ENCODE measurements at regions not wholly inside any gene's neighbourhood (a gene's known extent, or its start where the extent isn't known, plus 50 kb on each side); places are given as distances from the start of the nearest gene placed in this dataset.
"Not testable (repeated sequence)": the region's sequence is repeated elsewhere in the genome, so short reads cannot be mapped to it uniquely, and the experiment has no call there.

DNA sequence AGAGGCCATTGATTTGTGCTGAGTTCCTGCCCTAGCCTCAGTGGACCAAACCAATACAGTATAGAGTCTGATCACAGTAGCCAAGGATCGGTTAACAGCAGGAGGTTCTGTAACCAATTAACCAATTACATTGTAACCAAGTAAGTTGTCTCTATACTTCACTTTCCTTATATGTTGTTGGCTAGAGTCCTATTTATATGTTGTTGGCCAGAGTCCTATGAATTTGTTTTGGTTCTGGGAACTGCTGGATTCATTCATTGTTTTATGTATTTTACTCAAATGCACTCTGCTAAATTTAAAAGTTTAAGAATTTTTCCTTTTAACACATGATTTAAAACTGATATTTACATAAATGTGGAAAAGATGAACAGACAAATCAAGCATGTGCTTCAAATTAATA, 597.4 kb upstream of the HS3ST5 start:
- intact Hi-C loops (cut with micrococcal nuclease), result no loop called here
- no peak for DNase-seq
- no peaks in the 10 kb centered on the region for H3K4me1 Mint-ChIP-seq (ENCODE audit: low read depth)
- peaks cover 4% of the 10 kb centered on the region for H3K9me3 Mint-ChIP-seq
- no peak overlapping the region for H3K4me3 Mint-ChIP-seq
- no peak for ATAC-seq
- no peaks in the 10 kb centered on the region for H3K36me3 Mint-ChIP-seq (ENCODE audit: low read depth)
- H3K27ac Mint-ChIP-seq, result no peak overlapping the region
- POLR2A ChIA-PET, result no interaction called here
- TF ChIP-seq, protein P1, sequence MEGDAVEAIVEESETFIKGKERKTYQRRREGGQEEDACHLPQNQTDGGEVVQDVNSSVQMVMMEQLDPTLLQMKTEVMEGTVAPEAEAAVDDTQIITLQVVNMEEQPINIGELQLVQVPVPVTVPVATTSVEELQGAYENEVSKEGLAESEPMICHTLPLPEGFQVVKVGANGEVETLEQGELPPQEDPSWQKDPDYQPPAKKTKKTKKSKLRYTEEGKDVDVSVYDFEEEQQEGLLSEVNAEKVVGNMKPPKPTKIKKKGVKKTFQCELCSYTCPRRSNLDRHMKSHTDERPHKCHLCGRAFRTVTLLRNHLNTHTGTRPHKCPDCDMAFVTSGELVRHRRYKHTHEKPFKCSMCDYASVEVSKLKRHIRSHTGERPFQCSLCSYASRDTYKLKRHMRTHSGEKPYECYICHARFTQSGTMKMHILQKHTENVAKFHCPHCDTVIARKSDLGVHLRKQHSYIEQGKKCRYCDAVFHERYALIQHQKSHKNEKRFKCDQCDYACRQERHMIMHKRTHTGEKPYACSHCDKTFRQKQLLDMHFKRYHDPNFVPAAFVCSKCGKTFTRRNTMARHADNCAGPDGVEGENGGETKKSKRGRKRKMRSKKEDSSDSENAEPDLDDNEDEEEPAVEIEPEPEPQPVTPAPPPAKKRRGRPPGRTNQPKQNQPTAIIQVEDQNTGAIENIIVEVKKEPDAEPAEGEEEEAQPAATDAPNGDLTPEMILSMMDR (IDR thresholded peaks at IDR 0.05), result no peak
- CTCF ChIA-PET, result no interaction called here
- no peaks in the 10 kb centered on the region for H3K27me3 Mint-ChIP-seq

DNA sequence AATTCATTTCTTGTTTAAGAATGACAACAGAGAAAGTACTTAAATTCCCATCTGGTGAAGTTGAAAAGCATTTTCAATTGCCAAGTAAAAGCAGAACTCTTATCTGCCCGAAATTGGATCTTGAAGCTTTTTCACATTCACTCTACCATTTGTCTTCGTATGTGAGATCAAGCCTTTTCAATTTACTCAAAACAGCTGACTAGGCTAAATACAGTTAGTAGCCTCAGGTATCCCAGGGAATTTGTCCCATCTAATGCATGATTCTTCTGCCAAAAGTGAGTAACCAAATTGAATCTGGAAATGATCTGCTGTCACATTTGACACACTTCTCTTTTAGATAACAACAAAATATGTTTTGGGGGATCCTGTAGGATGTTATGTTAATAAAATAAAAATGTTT, 596.8 kb upstream of the HS3ST5 start:
- H3K4me1 Mint-ChIP-seq (ENCODE audit: low read depth), result no peaks in the 10 kb centered on the region
- POLR2A ChIA-PET, result no interaction called here
- intact Hi-C loops (cut with micrococcal nuclease), result no loop called here
- ATAC-seq, result no peak
- H3K4me3 Mint-ChIP-seq, result no peak overlapping the region
- H3K9me3 Mint-ChIP-seq, result peaks cover 4% of the 10 kb centered on the region
- no peak for DNase-seq
- no peaks in the 10 kb centered on the region for H3K36me3 Mint-ChIP-seq (ENCODE audit: low read depth)
- TF ChIP-seq, protein P1 (IDR thresholded peaks at IDR 0.05), result no peak
- CTCF ChIA-PET, result no interaction called here
- no peaks in the 10 kb centered on the region for H3K27me3 Mint-ChIP-seq
- no peak overlapping the region for H3K27ac Mint-ChIP-seq

DNA sequence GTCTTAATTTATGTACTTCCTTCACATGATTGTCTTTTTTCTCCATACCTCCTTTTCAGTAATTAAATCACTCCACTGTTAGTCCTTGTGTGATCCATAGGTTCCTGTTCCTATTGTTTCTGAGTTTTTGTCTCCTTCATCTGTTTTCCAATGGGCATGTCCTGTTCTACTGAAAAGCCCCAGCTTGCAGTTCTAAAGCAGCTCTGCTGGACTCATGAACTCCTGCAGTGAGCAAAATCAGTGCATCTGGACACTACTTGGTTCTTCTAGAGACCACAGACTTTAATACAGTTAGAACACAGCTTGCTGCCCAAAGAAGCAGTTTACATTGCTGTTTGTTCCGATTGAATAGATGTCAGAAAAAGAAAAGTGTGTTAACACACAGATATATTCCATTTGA, 593.3 kb upstream of the HS3ST5 start:
- H3K27ac Mint-ChIP-seq, result no peak overlapping the region
- ChIA-PET POLR2A (no interaction called here), CTCF (no interaction called here)
- H3K4me1 Mint-ChIP-seq (ENCODE audit: low read depth), result no peaks in the 10 kb centered on the region
- no peak for DNase-seq
- TF ChIP-seq, protein P1 (IDR thresholded peaks at IDR 0.05), result no peak
- intact Hi-C loops (cut with micrococcal nuclease), result no loop called here
- no peaks in the 10 kb centered on the region for H3K27me3 Mint-ChIP-seq
- no peaks in the 10 kb centered on the region for H3K36me3 Mint-ChIP-seq (ENCODE audit: low read depth)
- ATAC-seq, result no peak
- H3K9me3 Mint-ChIP-seq, result peaks cover 4% of the 10 kb centered on the region
- H3K4me3 Mint-ChIP-seq, result no peak overlapping the region

DNA sequence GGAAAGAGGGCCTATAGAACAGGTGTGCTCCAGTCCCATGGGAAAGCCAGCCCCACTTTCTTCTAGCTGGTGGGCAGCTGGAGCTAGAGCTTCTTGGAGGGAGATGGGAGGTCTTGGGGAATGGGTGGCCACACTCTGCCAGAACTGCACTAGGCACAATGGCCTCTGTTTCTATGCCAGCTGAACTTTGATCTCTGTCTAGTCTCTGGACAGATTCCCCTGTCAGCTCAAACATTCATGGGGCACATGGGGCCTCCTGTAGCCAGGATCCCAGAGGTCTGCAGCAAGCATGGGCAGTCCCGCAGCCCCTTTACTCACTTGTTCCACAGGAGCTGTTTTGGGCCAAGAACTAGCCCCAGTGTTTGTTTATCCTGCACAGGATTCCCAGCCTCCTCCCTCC, 591.3 kb upstream of the HS3ST5 start:
- H3K4me1 Mint-ChIP-seq (ENCODE audit: low read depth), result no peaks in the 10 kb centered on the region
- ChIA-PET CTCF (interaction anchor here (0.6 kb wide), 1 partner anchor 1026 kb away, joined by 3 read pairs; no protein-coding TSS in a partner anchor), POLR2A (interaction anchor here (0.6 kb wide), 1 partner anchor 11 kb away, joined by 3 read pairs; no protein-coding TSS in a partner anchor)
- ATAC-seq (no peak), DNase-seq (no peak)
- H3K36me3 Mint-ChIP-seq (ENCODE audit: low read depth), result no peaks in the 10 kb centered on the region
- intact Hi-C loops (cut with micrococcal nuclease), result no loop called here
- no peak overlapping the region for H3K27ac Mint-ChIP-seq
- no peak overlapping the region for H3K4me3 Mint-ChIP-seq
- H3K9me3 Mint-ChIP-seq, result peaks cover 6% of the 10 kb centered on the region
- TF ChIP-seq, protein P1 (IDR thresholded peaks at IDR 0.05), result no peak
- H3K27me3 Mint-ChIP-seq, result no peaks in the 10 kb centered on the region

DNA sequence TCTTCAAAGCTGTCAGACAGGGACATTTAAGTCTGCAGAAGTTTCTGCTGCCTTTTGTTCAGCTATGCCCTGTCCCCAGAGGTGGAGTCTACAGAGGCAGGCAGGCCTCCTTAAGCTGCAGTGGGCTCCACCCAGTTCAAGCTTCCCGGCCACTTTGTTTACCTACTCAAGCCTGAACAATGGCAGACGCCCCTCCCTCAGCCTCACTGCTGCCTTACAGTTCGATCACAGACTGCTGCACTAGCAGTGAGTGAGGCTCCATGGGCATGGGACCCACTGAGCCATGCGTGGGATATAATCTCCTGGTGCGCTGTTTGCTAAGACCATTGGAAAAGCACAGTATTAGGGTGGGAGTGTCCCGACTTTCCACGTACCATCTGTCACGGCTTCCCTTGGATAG, 585.9 kb upstream of the HS3ST5 start:
- POLR2A ChIA-PET; intact Hi-C loops (cut with micrococcal nuclease): not testable (repeated sequence)

DNA sequence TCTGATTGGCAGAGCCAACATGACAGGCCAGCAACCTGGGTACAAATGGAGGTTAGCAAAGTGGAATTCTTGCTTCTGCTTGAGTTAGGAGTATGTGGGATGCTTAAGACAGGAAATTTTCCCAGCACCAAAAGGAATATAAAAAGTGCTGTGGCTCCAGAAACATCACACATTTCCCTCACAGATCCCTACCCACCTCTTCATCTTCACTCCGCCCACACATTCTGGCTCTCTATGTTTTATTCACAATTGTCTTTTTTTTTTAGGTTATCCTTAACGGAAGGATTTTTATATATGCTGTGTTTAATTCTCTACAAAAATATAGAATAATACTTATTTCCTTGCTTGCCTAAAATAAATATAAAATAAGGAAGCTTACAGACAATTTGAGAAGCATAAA, 563.3 kb upstream of the HS3ST5 start:
- POLR2A ChIA-PET, result no interaction called here
- intact Hi-C loops (cut with micrococcal nuclease), result no loop called here
- ATAC-seq, result no peak

More for the DNA sequence above, 585.9 kb upstream of the HS3ST5 start:
- H3K27me3 Mint-ChIP-seq; H3K27ac Mint-ChIP-seq; ATAC-seq; H3K4me3 Mint-ChIP-seq; DNase-seq; H3K36me3 Mint-ChIP-seq (ENCODE audit: low read depth); CTCF ChIA-PET; H3K4me1 Mint-ChIP-seq (ENCODE audit: low read depth): not testable (repeated sequence)
- peaks cover 13% of the 10 kb centered on the region for H3K9me3 Mint-ChIP-seq

More for the DNA sequence above, 563.3 kb upstream of the HS3ST5 start:
- CTCF ChIA-PET, result no interaction called here
- TF ChIP-seq, protein P1 (IDR thresholded peaks at IDR 0.05), result no peak
- H3K9me3 Mint-ChIP-seq, result peaks cover 13% of the 10 kb centered on the region
- no peaks in the 10 kb centered on the region for H3K36me3 Mint-ChIP-seq (ENCODE audit: low read depth)
- H3K27me3 Mint-ChIP-seq, result no peaks in the 10 kb centered on the region
- H3K4me1 Mint-ChIP-seq (ENCODE audit: low read depth), result no peaks in the 10 kb centered on the region
- H3K4me3 Mint-ChIP-seq, result no peak overlapping the region
- H3K27ac Mint-ChIP-seq, result no peak overlapping the region
- DNase-seq, result no peak
